ENCODE measurements at regions not wholly inside any gene's neighbourhood (a gene's known extent, or its start where the extent isn't known, plus 50 kb on each side); places are given as distances from the start of the nearest gene placed in this dataset.

GRCh38 chr18:64410685-64411084 lies 261.8 kb upstream of the LINC00305 start:
- TF ChIP-seq POLR2A (IDR thresholded peaks at IDR 0.05) (no peak), CTCF (IDR thresholded peaks at IDR 0.05) (no peak)

Measured in Peyer's patch (tissue), 4 donors.